ENCODE measurements at regions not wholly inside any gene's neighbourhood (a gene's known extent, or its start where the extent isn't known, plus 50 kb on each side); places are given as distances from the start of the nearest gene placed in this dataset.

DNA sequence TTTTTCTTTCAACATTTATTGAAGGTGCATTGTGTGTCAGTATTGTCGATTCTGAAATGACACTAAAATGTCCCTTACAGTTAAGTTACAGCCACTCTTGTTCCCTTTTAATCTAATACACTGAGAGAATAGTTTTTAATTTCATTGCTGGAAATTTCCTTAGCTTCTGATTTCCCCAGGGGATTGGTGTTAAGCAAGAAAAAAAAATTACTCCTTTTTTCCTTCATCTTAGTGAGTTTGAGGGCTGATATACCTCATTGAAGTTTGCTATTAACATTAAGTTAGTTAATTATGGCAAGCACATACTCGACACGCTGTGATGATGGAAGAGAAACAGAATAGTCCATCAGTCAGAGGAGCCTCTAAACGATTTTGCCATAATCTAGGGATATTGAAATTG, 57.0 kb upstream of the EXOC4 start:
- no peak for DNase-seq

DNA sequence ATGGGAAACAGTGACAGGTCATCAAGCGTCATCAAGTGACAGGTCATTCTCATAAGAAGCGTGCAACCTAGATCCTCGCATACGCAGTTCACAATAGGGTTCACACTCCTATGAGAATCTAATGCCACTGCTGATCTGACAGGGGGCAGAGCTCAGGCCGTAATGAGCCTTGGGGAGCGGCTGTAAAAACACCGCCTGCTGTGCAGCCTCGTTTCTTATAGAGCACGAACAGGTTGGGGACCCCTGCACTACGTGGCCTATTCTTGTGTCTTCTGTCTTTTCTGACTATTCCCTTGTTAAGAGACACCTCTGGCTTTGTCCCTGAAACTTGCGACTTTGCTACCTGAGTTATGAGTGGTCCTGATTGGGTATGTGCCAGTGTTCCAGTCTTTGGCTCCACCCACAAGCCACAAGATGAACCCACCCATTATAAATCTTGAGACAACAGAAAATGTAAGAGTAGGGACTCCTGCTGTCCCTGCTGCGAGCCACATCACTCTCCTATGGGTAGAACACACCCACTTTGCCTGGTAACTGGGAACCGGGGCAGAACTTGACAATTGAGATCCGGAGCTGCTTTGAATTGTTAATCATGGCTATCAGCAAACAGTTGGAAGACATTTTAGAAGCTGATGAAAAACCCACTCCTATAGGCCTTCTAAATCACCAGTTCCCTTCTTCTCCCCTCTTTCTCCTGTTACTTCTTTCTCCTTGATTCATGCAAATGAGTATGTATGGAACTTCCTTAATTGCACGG, 55.8 kb upstream of the EXOC4 start:
- no peak for DNase-seq

- no peak for DNase-seq
Observed at GRCh38 chr7:133197972-133198544, 54.8 kb upstream of the EXOC4 start.

DNA sequence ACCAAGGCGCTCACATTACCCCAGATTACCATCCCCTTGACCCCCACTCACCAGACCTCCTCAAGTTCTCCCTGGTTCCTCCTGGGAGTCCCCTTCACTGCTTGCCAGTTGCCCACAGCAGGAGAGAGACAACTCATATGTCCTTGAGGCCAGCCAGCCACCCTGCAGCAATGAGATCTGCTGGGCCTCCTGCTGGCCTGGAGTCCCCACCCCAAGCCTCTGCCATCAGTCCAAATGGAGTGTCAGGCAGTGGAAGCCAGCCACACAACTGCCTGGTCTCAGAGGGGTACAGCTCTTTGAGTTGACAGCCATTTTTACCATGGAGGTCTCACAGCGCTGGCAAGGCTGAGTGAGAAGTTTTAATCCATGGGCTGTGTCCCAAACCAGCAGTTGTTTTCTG, 53.0 kb upstream of the EXOC4 start:
- no peak for DNase-seq

DNA sequence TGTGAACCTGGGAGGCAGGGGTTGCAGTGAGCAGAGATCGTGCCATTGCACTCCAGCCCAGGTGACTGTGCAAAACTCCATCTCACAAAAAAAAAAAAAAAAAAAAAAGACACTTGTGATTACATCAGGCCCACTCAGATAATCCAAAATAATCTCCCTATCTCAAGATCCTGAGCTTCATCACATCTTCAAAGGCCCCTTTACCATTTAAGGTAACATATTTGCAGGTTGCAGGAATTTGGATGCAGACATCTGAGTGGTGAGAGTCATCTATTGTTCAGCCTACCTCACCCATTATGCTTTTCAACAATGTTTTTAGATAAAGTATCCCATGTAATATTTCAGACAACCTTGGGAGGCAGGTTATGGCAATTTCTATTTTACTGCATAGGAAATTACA, 51.4 kb upstream of the EXOC4 start:
- DNase-seq: no peak

GRCh38 chr7:133202942-133203341, 49.9 kb upstream of the EXOC4 start:
- no peak for DNase-seq
